Muscle of leg (tissue), 3 donors: ENCODE measurements at regions not wholly inside any gene's neighbourhood (a gene's known extent, or its start where the extent isn't known, plus 50 kb on each side); places are given as distances from the start of the nearest gene placed in this dataset.
A peak's percentile ranks its signal among the peaks of the same experiment; 100 is the strongest.

Experiments used
- DNase-seq: peaks from one replicate; pipeline ENCODE4 v3.0.0; 2013
- H3K27ac ChIP-seq: one replicate; pipeline ENCODE4 v1.5.1; 2013; ENCODE audit warnings: mild to moderate bottlenecking, low read length, control low read depth
- H3K27me3 ChIP-seq: one replicate; pipeline ENCODE4 v1.6.1; 2013; ENCODE audit warnings: low read length; ENCODE audit not compliant: control insufficient read depth, insufficient read depth
- H3K36me3 ChIP-seq: one replicate; pipeline ENCODE4 v1.6.1; 2013; ENCODE audit warnings: low read length; ENCODE audit not compliant: control insufficient read depth, insufficient read depth
- H3K4me1 ChIP-seq: one replicate; pipeline ENCODE4 v1.6.1; 2013; ENCODE audit warnings: low read length; ENCODE audit not compliant: control insufficient read depth, insufficient read depth
- H3K4me3 ChIP-seq: one replicate; pipeline ENCODE4 v1.5.1; 2013; ENCODE audit warnings: low read length, control low read depth
- H3K9me3 ChIP-seq: replicated peaks from 2 replicates; pipeline ENCODE4 v1.6.1; 2013; ENCODE audit warnings: low read depth, low read length; ENCODE audit not compliant: control insufficient read depth
- WGBS: methylation state at CpG from one replicate; pipeline ENCODE4 v1.1.5; 2013; ENCODE audit warnings: missing lambda C conversion rate; ENCODE audit not compliant: insufficient coverage; 5-methylcytosine and 5-hydroxymethylcytosine counted together

- WGBS, result 78% methylated on average over 9 of the region's 13 CpGs
- Histone ChIP-seq H3K36me3 (no peaks in the 10 kb centered on the region), H3K4me3 (no peak overlapping the region), H3K27ac (peak overlapping the region; percentile 1), H3K4me1 (peaks cover 28% of the 10 kb centered on the region), H3K9me3 (no peaks in the 10 kb centered on the region), H3K27me3 (peaks cover 7% of the 10 kb centered on the region)
- DNase-seq, result no peak
Measured at GRCh38 chr4:41358647-41359421, 102.1 kb downstream of the UCHL1 start.

DNA sequence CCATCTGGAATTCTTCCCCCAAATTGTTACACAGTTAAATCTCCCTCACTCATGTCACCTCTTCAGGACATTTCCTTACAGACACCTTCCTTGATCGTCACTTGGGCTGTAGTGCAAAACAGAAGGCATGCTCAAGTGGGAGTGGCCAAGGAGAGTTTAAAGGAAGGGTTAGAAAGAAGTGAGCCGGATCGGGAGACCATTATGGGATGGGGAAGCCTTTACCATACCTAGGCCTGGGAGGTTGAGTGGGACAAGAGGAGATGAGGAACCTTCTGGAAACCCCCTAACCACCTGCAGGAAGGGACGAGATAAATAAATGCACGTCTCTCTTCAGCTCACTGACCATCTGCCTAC, 102.7 kb downstream of the UCHL1 start:
- H3K27ac ChIP-seq, result no peak overlapping the region
- no peaks in the 10 kb centered on the region for H3K9me3 ChIP-seq
- H3K4me1 ChIP-seq, result peaks cover 28% of the 10 kb centered on the region
- H3K27me3 ChIP-seq, result peaks cover 7% of the 10 kb centered on the region
- WGBS, result 60% methylated on average over 1 of the region's 5 CpGs
- no peaks in the 10 kb centered on the region for H3K36me3 ChIP-seq
- DNase-seq, result no peak
- H3K4me3 ChIP-seq, result no peak overlapping the region

- Histone ChIP-seq H3K9me3 (no peaks in the 10 kb centered on the region), H3K4me3 (peak overlapping the region; percentile 55), H3K4me1 (peaks cover 29% of the 10 kb centered on the region), H3K27ac (peak overlapping the region; percentile 62), H3K36me3 (no peaks in the 10 kb centered on the region), H3K27me3 (peaks cover 7% of the 10 kb centered on the region)
- DNase-seq, result peak; percentile 31
- 11% methylated on average over 3 of the region's 11 CpGs for WGBS
Measured at GRCh38 chr4:41359836-41360213, 103.1 kb downstream of the UCHL1 start.

DNA sequence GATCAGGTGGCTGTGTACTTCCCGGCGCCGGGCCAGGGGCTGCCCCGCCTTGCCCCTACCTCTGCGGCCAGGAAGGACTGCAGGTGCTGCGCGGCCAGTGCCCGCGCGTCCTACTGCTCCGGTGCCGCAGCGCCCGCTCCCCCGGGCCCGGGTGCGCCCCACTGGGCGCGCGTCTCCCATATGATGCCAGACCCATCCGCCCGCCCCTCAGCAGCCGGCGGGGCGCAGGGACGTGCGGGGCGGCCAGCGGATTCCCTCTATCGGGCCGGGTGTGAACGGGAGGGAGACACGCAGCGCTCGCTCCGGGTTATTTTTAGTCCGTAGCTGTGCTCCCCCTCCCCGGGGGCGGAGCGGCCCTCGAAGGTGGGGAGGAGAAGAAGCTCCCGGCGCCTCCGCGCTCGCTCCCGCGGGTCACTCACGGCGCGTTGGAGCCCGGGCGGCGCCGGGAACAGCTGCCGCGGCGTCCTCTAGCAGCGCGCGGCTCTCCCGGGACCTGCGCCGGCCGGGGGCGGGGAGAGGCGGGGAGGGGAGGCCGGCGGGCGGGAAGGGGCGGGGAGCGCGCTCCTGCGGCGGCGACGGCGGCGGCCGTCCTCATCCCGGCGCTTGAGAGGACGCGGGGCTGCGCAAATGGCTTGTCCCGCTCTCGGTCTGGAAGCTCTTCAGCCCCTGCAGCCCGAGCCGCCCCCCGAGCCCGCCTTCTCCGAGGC, 103.6 kb downstream of the UCHL1 start:
- no peaks in the 10 kb centered on the region for H3K36me3 ChIP-seq
- H3K9me3 ChIP-seq, result no peaks in the 10 kb centered on the region
- peak overlapping the region; percentile 75 for H3K4me3 ChIP-seq
- peaks cover 33% of the 10 kb centered on the region for H3K4me1 ChIP-seq
- H3K27ac ChIP-seq, result peak overlapping the region; percentile 87
- under 1% methylated on average over 66 of the region's 92 CpGs for WGBS
- peak; percentile 94 for DNase-seq
- peaks cover 7% of the 10 kb centered on the region for H3K27me3 ChIP-seq

- DNase-seq, result peak; percentile 69
- H3K9me3 ChIP-seq, result no peaks in the 10 kb centered on the region
- H3K36me3 ChIP-seq, result peaks cover 3% of the 10 kb centered on the region
- H3K27ac ChIP-seq, result peak overlapping the region; percentile 87
- peaks cover 7% of the 10 kb centered on the region for H3K27me3 ChIP-seq
- peak overlapping the region; percentile 75 for H3K4me3 ChIP-seq
- peaks cover 38% of the 10 kb centered on the region for H3K4me1 ChIP-seq
- under 1% methylated on average over 61 of the region's 64 CpGs for WGBS
Measured at GRCh38 chr4:41360921-41361793, 104.4 kb downstream of the UCHL1 start.

GRCh38 chr4:41361794-41362526, 105.2 kb downstream of the UCHL1 start:
- Histone ChIP-seq H3K4me1 (peaks cover 41% of the 10 kb centered on the region), H3K27ac (peak overlapping the region; percentile 87), H3K4me3 (peak overlapping the region; percentile 75), H3K9me3 (no peaks in the 10 kb centered on the region), H3K27me3 (peaks cover 7% of the 10 kb centered on the region), H3K36me3 (peaks cover 3% of the 10 kb centered on the region)
- DNase-seq, result peak; percentile 55
- WGBS, result 25% methylated on average over 7 of the region's 10 CpGs

GRCh38 chr4:41362621-41363383, 106.1 kb downstream of the UCHL1 start:
- DNase-seq, result peak; percentile 57
- WGBS, result no CpG with 5 or more reads among the region's 10 CpGs
- Histone ChIP-seq H3K9me3 (no peaks in the 10 kb centered on the region), H3K36me3 (peaks cover 3% of the 10 kb centered on the region), H3K4me3 (peak overlapping the region; percentile 16), H3K27ac (peak overlapping the region; percentile 87), H3K4me1 (peaks cover 41% of the 10 kb centered on the region), H3K27me3 (peaks cover 7% of the 10 kb centered on the region)

DNA sequence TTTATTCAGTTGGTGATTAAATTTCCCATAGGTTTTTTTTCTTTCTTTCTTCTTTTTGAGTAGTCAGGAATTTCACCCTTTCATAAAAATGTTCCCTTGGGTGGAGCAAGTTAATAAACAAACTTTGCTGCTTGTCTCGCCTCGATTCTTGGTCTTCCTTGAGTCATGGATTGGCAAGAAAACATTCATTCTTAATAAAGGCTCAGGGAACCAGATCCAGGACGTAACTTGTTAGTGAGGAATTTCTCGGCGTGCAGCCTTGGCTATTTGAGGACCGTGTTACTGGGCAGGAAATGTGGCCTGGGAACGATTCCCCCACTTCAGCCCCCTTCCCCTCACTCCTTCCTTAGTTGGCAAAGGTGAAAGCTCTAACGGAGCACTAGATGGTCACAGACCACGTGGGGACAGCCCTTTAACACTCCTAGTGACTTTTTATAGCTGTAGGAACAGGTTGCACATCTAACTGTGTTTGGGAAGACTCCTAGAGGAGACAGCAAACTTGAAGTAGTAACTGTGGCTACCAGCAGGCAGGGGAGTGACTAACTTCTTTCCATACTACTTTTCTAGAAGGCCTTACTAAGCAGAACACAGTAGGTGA, 106.8 kb downstream of the UCHL1 start:
- H3K27me3 ChIP-seq, result peaks cover 7% of the 10 kb centered on the region
- no peak overlapping the region for H3K4me3 ChIP-seq
- H3K36me3 ChIP-seq, result peaks cover 3% of the 10 kb centered on the region
- no peaks in the 10 kb centered on the region for H3K9me3 ChIP-seq
- 33% methylated on average over 2 of the region's 9 CpGs for WGBS
- peak; percentile 92 for DNase-seq
- H3K4me1 ChIP-seq, result peaks cover 41% of the 10 kb centered on the region
- peak overlapping the region; percentile 87 for H3K27ac ChIP-seq

- peaks cover 48% of the 10 kb centered on the region for H3K4me1 ChIP-seq
Measured at GRCh38 chr4:41364876-41365275, 108.1 kb downstream of the UCHL1 start.

More at GRCh38 chr4:41364876-41365275, 108.1 kb downstream of the UCHL1 start:
- Histone ChIP-seq H3K36me3 (peaks cover 3% of the 10 kb centered on the region), H3K4me3 (no peak overlapping the region), H3K9me3 (no peaks in the 10 kb centered on the region), H3K27ac (peak overlapping the region; percentile 68), H3K27me3 (peaks cover 7% of the 10 kb centered on the region)
- no CpG with 5 or more reads among the region's 3 CpGs for WGBS
- peak; percentile 81 for DNase-seq
